H1 (cell line): ENCODE measurements at regions not wholly inside any gene's neighbourhood (a gene's known extent, or its start where the extent isn't known, plus 50 kb on each side); places are given as distances from the start of the nearest gene placed in this dataset.

Experiments used
- CTCF ChIA-PET: fragments of 300-600 bp; sonication (Branson Sonifier 250); formaldehyde crosslinking; loops from one replicate; lab custom pipeline; 2021; ENCODE audit not compliant: partially characterized antibody; lab: Charles Lee
- POLR2A ChIA-PET: fragments of 300-600 bp; sonication (Branson Sonifier 250); formaldehyde crosslinking; loops from one replicate; lab custom pipeline; 2021; ENCODE audit warnings: inconsistent platforms; ENCODE audit not compliant: partially characterized antibody; lab: Charles Lee
- DNase-seq, 2 experiments: peaks; one replicate each; pipeline versions ENCODE4 v3.0.0 to v3.0.0-alpha.2; 2010 to 2022; ENCODE audit warnings: low spot score in 2 of 2, low read depth in 1 of 2, mixed read lengths in 1 of 2
- FAIRE-seq: peaks from 2 replicates; lab custom pipeline; 2011; peaks lifted over from hg19 to GRCh38; lab: Jason Lieb, UNC
- H2AFZ ChIP-seq: 2 replicates; pipeline ENCODE4 v1.8.1; 2012; ENCODE audit warnings: low read length, inconsistent platforms
- H2AK5ac ChIP-seq: 2 replicates; pipeline ENCODE4 v1.6.1; 2013; ENCODE audit warnings: low read depth, low read length
- H2BK120ac ChIP-seq: replicated peaks from 2 replicates; pipeline ENCODE3; 2013; ENCODE audit warnings: low read depth, low read length, inconsistent platforms
- H2BK12ac ChIP-seq: 2 replicates; pipeline ENCODE4 v1.6.1; 2013; ENCODE audit warnings: low read depth, low read length
- H2BK15ac ChIP-seq: 2 replicates; pipeline ENCODE4 v1.6.1; 2013; ENCODE audit warnings: low read length
- H2BK20ac ChIP-seq: 2 replicates; pipeline ENCODE4 v1.6.1; 2013; ENCODE audit warnings: low read length
- H2BK5ac ChIP-seq: 2 replicates; pipeline ENCODE4 v1.6.1; 2013; ENCODE audit warnings: low read depth, low read length
- H3K14ac ChIP-seq: 2 replicates; pipeline ENCODE4 v1.6.1; 2013; ENCODE audit warnings: inconsistent platforms; ENCODE audit not compliant: insufficient read length
- H3K18ac ChIP-seq: 2 replicates; pipeline ENCODE4 v1.6.1; 2013; ENCODE audit warnings: low read length; ENCODE audit errors: extremely low read depth
- H3K23ac ChIP-seq: 2 replicates; pipeline ENCODE4 v1.6.1; 2013; ENCODE audit warnings: inconsistent platforms; ENCODE audit not compliant: insufficient read length
- H3K23me2 ChIP-seq: 2 replicates; pipeline ENCODE4 v1.6.1; 2013; ENCODE audit warnings: low read depth, low read length
- H3K27ac ChIP-seq: 2 replicates; pipeline ENCODE4 v1.6.1; 2011; ENCODE audit warnings: low read depth, low read length, inconsistent platforms
- H3K27me3 ChIP-seq, 4 experiments: replicated peaks in 1 of 4; 1 replicate in 1 of 4; 2 replicates in 3 of 4; pipeline versions ENCODE4 v1.6.1 to v1.8.1; 2011 to 2013; ENCODE audit warnings: low read length in 3 of 4, mild to moderate bottlenecking in 3 of 4, inconsistent platforms in 2 of 4, mixed read lengths in 2 of 4, moderate library complexity in 1 of 4; ENCODE audit not compliant: control insufficient read depth in 3 of 4, insufficient read depth in 3 of 4; ENCODE audit errors: extremely low read depth in 1 of 4
- H3K36me3 ChIP-seq, 4 experiments: 2 replicates each; pipeline versions ENCODE4 v1.6.1 to v1.8.1; 2011 to 2013; ENCODE audit warnings: mild to moderate bottlenecking in 4 of 4, low read length in 3 of 4, moderate library complexity in 2 of 4, control low read depth in 1 of 4, inconsistent platforms in 1 of 4; ENCODE audit not compliant: insufficient read depth in 4 of 4, control insufficient read depth in 2 of 4
- H3K4ac ChIP-seq: replicated peaks from 2 replicates; pipeline ENCODE3; 2013; ENCODE audit warnings: low read length, low read depth, mixed read lengths, inconsistent platforms; ENCODE audit not compliant: insufficient read length
- H3K4me1 ChIP-seq, 4 experiments: replicated peaks in 1 of 4; 1 replicate in 1 of 4; 2 replicates in 3 of 4; pipeline versions ENCODE4 v1.6.1 to v1.8.1; 2011 to 2013; ENCODE audit warnings: low read length in 3 of 4, inconsistent platforms in 2 of 4, mixed read lengths in 1 of 4; ENCODE audit not compliant: insufficient read depth in 4 of 4, control insufficient read depth in 3 of 4
- H3K4me2 ChIP-seq, 2 experiments: 2 replicates each; pipeline versions ENCODE4 v1.6.1 to v1.8.1; 2011 to 2013; ENCODE audit warnings: low read depth in 2 of 2, low read length in 2 of 2, control low read depth in 1 of 2, inconsistent platforms in 1 of 2, mild to moderate bottlenecking in 1 of 2; ENCODE audit not compliant: insufficient read depth in 1 of 2
- H3K4me3 ChIP-seq, 4 experiments: fragments of 200-600, 300-600 bp in 1 of 4; sonication (generic), shearing (Covaris generic), sonication (Bioruptor Twin) in 1 of 4; 2 replicates each; pipeline versions ENCODE4 v1.5.1 to v1.8.1; 2011 to 2016; ENCODE audit warnings: low read length in 4 of 4, low read depth in 3 of 4, control low read depth in 2 of 4, inconsistent platforms in 2 of 4, mild to moderate bottlenecking in 2 of 4, mixed read lengths in 1 of 4, moderate library complexity in 1 of 4; ENCODE audit not compliant: insufficient read depth in 2 of 4; ENCODE audit errors: extremely low read depth in 1 of 4
- H3K56ac ChIP-seq: replicated peaks from 2 replicates; pipeline ENCODE3; 2013; ENCODE audit warnings: low read depth, mild to moderate bottlenecking, mixed read lengths, low read length, inconsistent platforms; ENCODE audit not compliant: insufficient read length
- H3K79me1 ChIP-seq: 2 replicates; pipeline ENCODE4 v1.6.1; 2013; ENCODE audit warnings: low read depth, low read length, control low read depth
- H3K79me2 ChIP-seq, 2 experiments: 2 replicates each; pipeline versions ENCODE4 v1.6.1 to v1.8.1; 2012 to 2013; ENCODE audit warnings: low read length in 2 of 2, mild to moderate bottlenecking in 2 of 2, inconsistent platforms in 1 of 2; ENCODE audit not compliant: insufficient read depth in 2 of 2, control insufficient read depth in 1 of 2
- H3K9ac ChIP-seq, 4 experiments: replicated peaks in 1 of 4; 1 replicate in 1 of 4; 2 replicates in 3 of 4; pipeline versions ENCODE4 v1.6.1 to v1.8.1; 2011 to 2013; ENCODE audit warnings: low read depth in 3 of 4, low read length in 3 of 4, control low read depth in 2 of 4, mild to moderate bottlenecking in 2 of 4, moderate library complexity in 2 of 4, inconsistent platforms in 1 of 4; ENCODE audit errors: extremely low read depth in 1 of 4
- H3K9me3 ChIP-seq, 2 experiments: 2 replicates each; pipeline versions ENCODE4 v1.6.1 to v1.8.1; 2012 to 2013; ENCODE audit warnings: mild to moderate bottlenecking in 2 of 2, moderate library complexity in 2 of 2, control low read depth in 1 of 2, inconsistent platforms in 1 of 2, low read depth in 1 of 2, low read length in 1 of 2, mixed read lengths in 1 of 2; ENCODE audit not compliant: insufficient read depth in 2 of 2
- H4K20me1 ChIP-seq, 2 experiments: replicated peaks in 1 of 2; 2 replicates each; pipeline versions ENCODE3 to v1.8.1; 2011 to 2013; ENCODE audit warnings: inconsistent platforms in 2 of 2, low read length in 2 of 2, mild to moderate bottlenecking in 1 of 2; ENCODE audit not compliant: insufficient read depth in 2 of 2, control insufficient read depth in 1 of 2
- H4K5ac ChIP-seq: 2 replicates; pipeline ENCODE4 v1.6.1; 2013; ENCODE audit warnings: low read length, low read depth, mixed read lengths, inconsistent platforms; ENCODE audit not compliant: insufficient read length
- H4K8ac ChIP-seq: 2 replicates; pipeline ENCODE4 v1.8.0; 2013; ENCODE audit warnings: mild to moderate bottlenecking, moderate library complexity, low read length, inconsistent platforms; ENCODE audit not compliant: insufficient read depth; ENCODE audit errors: extremely low read depth
- H4K91ac ChIP-seq: replicated peaks from 2 replicates; pipeline ENCODE3; 2013; ENCODE audit warnings: low read length, mixed read lengths, inconsistent platforms; ENCODE audit not compliant: insufficient read length
- BACH1 ChIP-seq: IDR thresholded peaks from 2 replicates; pipeline ENCODE4 v1.6.1; 2012; ENCODE audit warnings: low read length, improper control_type of control experiment
- BRCA1 ChIP-seq: IDR thresholded peaks from 2 replicates; pipeline ENCODE4 v1.6.1; 2012; ENCODE audit warnings: low read depth, low read length, improper control_type of control experiment
- CBX5 ChIP-seq: fragments of 300-800, 300-1000 bp; sonication (generic); IDR thresholded peaks from 2 replicates; pipeline ENCODE4 v1.7.1; 2016; ENCODE audit warnings: antibody characterized with exemption, low read length, low read depth
- CHD1 ChIP-seq: IDR thresholded peaks from 2 replicates; pipeline ENCODE4 v1.6.1; 2012; ENCODE audit warnings: low read depth, low read length, improper control_type of control experiment
- EP300 ChIP-seq, 2 experiments: IDR thresholded peaks; 1 replicate in 1 of 2; 2 replicates in 1 of 2; pipeline ENCODE4 v1.6.1; 2011 to 2012; ENCODE audit warnings: low read depth in 2 of 2, low read length in 2 of 2, mild to moderate bottlenecking in 2 of 2, borderline replicate concordance in 1 of 2, inconsistent platforms in 1 of 2, moderate library complexity in 1 of 2
- HDAC6 ChIP-seq: IDR thresholded peaks from one replicate; pipeline ENCODE4 v1.7.1; 2012; ENCODE audit warnings: low read depth, mild to moderate bottlenecking, inconsistent platforms, low read length, moderate library complexity
- JUN ChIP-seq: IDR thresholded peaks from 2 replicates; pipeline ENCODE4 v1.6.1; 2011; ENCODE audit warnings: low read depth, mild to moderate bottlenecking, improper control_type of control experiment, low read length
- PHF8 ChIP-seq: fragments of 200-600 bp; sonication (generic); conservative IDR thresholded peaks from 2 replicates; pipeline ENCODE4 v1.7.1; 2012; ENCODE audit warnings: low read depth, mild to moderate bottlenecking, inconsistent platforms, low read length, moderate library complexity
- POLR2AphosphoS5 ChIP-seq: IDR thresholded peaks from 2 replicates; pipeline ENCODE4 v1.6.1; 2011; ENCODE audit warnings: low read depth, low read length
- RBBP5 ChIP-seq: IDR thresholded peaks from 2 replicates; pipeline ENCODE4 v1.7.1; 2012; ENCODE audit warnings: low read depth, mild to moderate bottlenecking, inconsistent platforms, low read length, moderate library complexity, borderline replicate concordance
- RFX5 ChIP-seq: IDR thresholded peaks from 2 replicates; pipeline ENCODE4 v1.6.1; 2011; ENCODE audit warnings: low read depth, low read length, improper control_type of control experiment, borderline replicate concordance
- SIN3A ChIP-seq, 2 experiments: IDR thresholded peaks in 1 of 2; conservative IDR thresholded peaks in 1 of 2; 2 replicates each; pipeline ENCODE4 v1.6.1; 2011 to 2012; ENCODE audit warnings: low read length in 2 of 2, improper control_type of control experiment in 1 of 2, low read depth in 1 of 2, mild to moderate bottlenecking in 1 of 2
- SP2 ChIP-seq: IDR thresholded peaks from 2 replicates; pipeline ENCODE4 v1.6.1; 2012; ENCODE audit warnings: mild to moderate bottlenecking, low read length, inconsistent platforms
- TBP ChIP-seq: IDR thresholded peaks from 2 replicates; pipeline ENCODE4 v1.6.1; 2011; ENCODE audit warnings: low read depth, low read length, improper control_type of control experiment
- WGBS, 2 experiments: shearing (Covaris generic) in 1 of 2; methylation state at CpG; one replicate each; pipeline versions ENCODE4 v1.1.6 to v1.1.7; 2013 to 2015; ENCODE audit warnings: low lambda C conversion rate in 2 of 2, mixed read lengths in 2 of 2, inconsistent platforms in 1 of 2, low coverage in 1 of 2, missing lambda C conversion rate in 1 of 2; ENCODE audit not compliant: insufficient replicate concordance in 2 of 2, insufficient coverage in 1 of 2, insufficient read length in 1 of 2; ENCODE audit errors: extremely low coverage in 1 of 2, missing lambda C conversion rate in 1 of 2; 5-methylcytosine and 5-hydroxymethylcytosine counted together
- TF ChIP-seq, protein P1 (sequence below): IDR thresholded peaks from 2 replicates; pipeline ENCODE4 v1.6.1; 2011; ENCODE audit warnings: low read depth, mild to moderate bottlenecking, low read length; ENCODE audit not compliant: insufficient read depth

DNA sequence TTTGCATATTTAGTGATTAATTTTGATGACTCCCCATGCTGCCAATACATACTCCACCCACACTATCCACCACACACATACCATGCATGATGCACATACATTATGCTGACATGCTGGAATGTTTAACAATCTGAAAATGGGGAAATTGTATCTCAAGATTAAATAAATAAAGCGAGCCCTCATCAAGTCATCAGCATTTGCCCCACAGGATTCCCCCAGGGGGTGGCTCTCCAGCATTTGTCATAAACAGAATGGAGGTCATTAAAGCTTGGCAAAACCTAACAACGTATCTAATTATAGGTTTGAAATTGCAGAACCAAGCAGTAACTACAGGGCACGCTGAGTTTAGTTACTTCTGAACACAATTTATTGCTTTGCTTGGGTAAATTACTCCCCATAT is 141.2 kb upstream of the TACR1 start:
- DNase-seq (no peak), FAIRE-seq (no peak)
- Histone ChIP-seq H2AFZ (no peak overlapping the region), H3K4me3 (no peak overlapping the region), H2BK120ac (no peak overlapping the region), H3K14ac (no peak overlapping the region), H3K79me1 (no peaks in the 10 kb centered on the region), H3K27ac (no peak overlapping the region), H3K4me1 (peaks cover 2 to 12% (median 11%) of the 10 kb centered on the region in 4 experiments; a peak in 4 of 7 replicates), H3K9ac (no peak overlapping the region), H3K4me2 (no peak overlapping the region), H4K5ac (no peak overlapping the region), H3K23me2 (no peaks in the 10 kb centered on the region), H2BK20ac (no peak overlapping the region), H2BK15ac (no peak overlapping the region), H4K91ac (no peak overlapping the region), H4K20me1 (no peaks in the 10 kb centered on the region), H3K36me3 (no peaks in the 10 kb centered on the region), H4K8ac (no peak overlapping the region), H3K56ac (no peak overlapping the region), H2BK12ac (no peak overlapping the region), H2BK5ac (no peak overlapping the region), H3K4ac (no peak overlapping the region), H3K9me3 (no peaks in the 10 kb centered on the region), H2AK5ac (no peak overlapping the region), H3K27me3 (no peaks in the 10 kb centered on the region), H3K23ac (no peak overlapping the region), H3K79me2 (no peaks in the 10 kb centered on the region), H3K18ac (no peak overlapping the region)
- WGBS, 2 experiments = 89% methylated on average over 3 of the region's 3 CpGs; no CpG with 5 or more reads in 1 of the 2 experiments
- ChIA-PET POLR2A (no interaction called here), CTCF (no interaction called here)
- TF ChIP-seq SIN3A (conservative IDR thresholded peaks at IDR 0.05 in 1 of 2, IDR thresholded peaks at IDR 0.05 in 1 of 2; ENCODE audit: low read depth in 1 of 2, low read length in 2 of 2) (no peak), POLR2AphosphoS5 (no peak), EP300 (IDR thresholded peaks at IDR 0.05; ENCODE audit: borderline replicate concordance in 1 of 2, low read depth in 2 of 2, low read length in 2 of 2) (no peak), CBX5 (no peak), TBP (no peak), PHF8 (no peak), RBBP5 (no peak), BRCA1 (no peak), RFX5 (no peak), HDAC6 (no peak), JUN (no peak), BACH1 (no peak), SP2 (no peak), CHD1 (no peak)
- TF ChIP-seq, protein P1, sequence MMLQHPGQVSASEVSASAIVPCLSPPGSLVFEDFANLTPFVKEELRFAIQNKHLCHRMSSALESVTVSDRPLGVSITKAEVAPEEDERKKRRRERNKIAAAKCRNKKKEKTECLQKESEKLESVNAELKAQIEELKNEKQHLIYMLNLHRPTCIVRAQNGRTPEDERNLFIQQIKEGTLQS = no peak
